Neuronal stem cell (in vitro differentiated cells): ENCODE measurements at regions not wholly inside any gene's neighbourhood (a gene's known extent, or its start where the extent isn't known, plus 50 kb on each side); places are given as distances from the start of the nearest gene placed in this dataset.

Source experiments
- DNase-seq: peaks from one replicate; pipeline ENCODE4 v3.0.0-alpha.2; 2013; ENCODE audit warnings: low spot score
- H2AFZ ChIP-seq: one replicate; pipeline ENCODE4 v1.6.1; 2013; ENCODE audit warnings: mild to moderate bottlenecking, low read length, inconsistent platforms
- H2AK5ac ChIP-seq: 2 replicates; pipeline ENCODE4 v1.6.1; 2013; ENCODE audit warnings: low read depth, mild to moderate bottlenecking, inconsistent platforms, low read length, moderate library complexity, mixed read lengths
- H2BK120ac ChIP-seq: 2 replicates; pipeline ENCODE4 v1.6.1; 2013; ENCODE audit warnings: low read depth, mild to moderate bottlenecking, inconsistent platforms, low read length, moderate library complexity, mixed read lengths
- H2BK12ac ChIP-seq: one replicate; pipeline ENCODE4 v1.6.1; 2013; ENCODE audit warnings: low read length, inconsistent platforms
- H2BK15ac ChIP-seq: 2 replicates; pipeline ENCODE4 v1.6.1; 2013; ENCODE audit warnings: mild to moderate bottlenecking, low read length, inconsistent platforms, mixed read lengths
- H2BK5ac ChIP-seq: one replicate; pipeline ENCODE4 v1.6.1; 2013; ENCODE audit warnings: inconsistent platforms, mild to moderate bottlenecking, low read length, moderate library complexity
- H3K14ac ChIP-seq: one replicate; pipeline ENCODE4 v1.6.1; 2013; ENCODE audit warnings: low read length, inconsistent platforms
- H3K18ac ChIP-seq: 2 replicates; pipeline ENCODE4 v1.6.1; 2013; ENCODE audit warnings: low read length, inconsistent platforms
- H3K23ac ChIP-seq: 2 replicates; pipeline ENCODE4 v1.6.1; 2013; ENCODE audit warnings: low read depth, mild to moderate bottlenecking, mixed read lengths, low read length, inconsistent platforms; ENCODE audit not compliant: poor library complexity
- H3K27ac ChIP-seq: replicated peaks from 3 replicates; pipeline ENCODE4 v1.5.1; 2013; ENCODE audit warnings: low read length, inconsistent platforms
- H3K27me3 ChIP-seq, 3 experiments: 2 replicates each; pipeline ENCODE4 v1.6.1; 2013; ENCODE audit warnings: low read length in 3 of 3, mild to moderate bottlenecking in 2 of 3, inconsistent platforms in 1 of 3, low read depth in 1 of 3, mixed read lengths in 1 of 3, moderate library complexity in 1 of 3; ENCODE audit not compliant: control insufficient read depth in 3 of 3, insufficient read depth in 3 of 3
- H3K36me3 ChIP-seq, 2 donors: replicated peaks in 1 of 2; 2 replicates each; pipeline ENCODE4 v1.6.1; 2013; ENCODE audit warnings: low read length in 2 of 2; ENCODE audit not compliant: control insufficient read depth in 2 of 2, insufficient read depth in 2 of 2
- H3K4ac ChIP-seq: 2 replicates; pipeline ENCODE4 v1.6.1; 2013; ENCODE audit warnings: inconsistent platforms, mild to moderate bottlenecking, low read length, moderate library complexity
- H3K4me1 ChIP-seq, 2 donors: 1 replicate in 1 of 2; 2 replicates in 1 of 2; pipeline ENCODE4 v1.6.1; 2013; ENCODE audit warnings: low read length in 2 of 2, low read depth in 1 of 2; ENCODE audit not compliant: control insufficient read depth in 2 of 2, insufficient read depth in 1 of 2
- H3K4me2 ChIP-seq: one replicate; pipeline ENCODE4 v1.6.1; 2013; ENCODE audit warnings: mild to moderate bottlenecking, low read length, inconsistent platforms; ENCODE audit not compliant: insufficient read depth, poor library complexity, severe bottlenecking
- H3K4me3 ChIP-seq, 2 donors: 2 replicates each; pipeline ENCODE4 v1.5.1; 2013; ENCODE audit warnings: low read length in 2 of 2, mild to moderate bottlenecking in 2 of 2, inconsistent platforms in 1 of 2, moderate library complexity in 1 of 2
- H3K79me1 ChIP-seq: one replicate; pipeline ENCODE4 v1.6.1; 2013; ENCODE audit warnings: low read depth, mild to moderate bottlenecking, inconsistent platforms, low read length, moderate library complexity
- H3K9ac ChIP-seq: one replicate; pipeline ENCODE4 v1.6.1; 2013; ENCODE audit warnings: mild to moderate bottlenecking, low read depth, low read length, inconsistent platforms; ENCODE audit not compliant: poor library complexity
- H3K9me3 ChIP-seq, 2 donors: replicated peaks in 1 of 2; 2 replicates each; pipeline versions ENCODE3 to v1.6.1; 2013; ENCODE audit warnings: low read length in 2 of 2, mild to moderate bottlenecking in 2 of 2, inconsistent platforms in 1 of 2, low read depth in 1 of 2, mixed read lengths in 1 of 2, moderate library complexity in 1 of 2; ENCODE audit not compliant: control insufficient read depth in 2 of 2, insufficient read depth in 1 of 2
- H4K8ac ChIP-seq: one replicate; pipeline ENCODE4 v1.6.1; 2013; ENCODE audit warnings: low read depth, mild to moderate bottlenecking, inconsistent platforms, low read length, moderate library complexity
- H4K91ac ChIP-seq: one replicate; pipeline ENCODE4 v1.6.1; 2013; ENCODE audit warnings: low read length, low read depth, mild to moderate bottlenecking, inconsistent platforms; ENCODE audit not compliant: poor library complexity
- WGBS, 2 donors: extraction: QIAGEN DNeasy Blood & Tissue Kit; methylation state at CpG; one replicate each; pipeline ENCODE4 v1.1.7; 2013; ENCODE audit warnings: missing lambda C conversion rate in 2 of 2, mixed read lengths in 1 of 2; ENCODE audit not compliant: insufficient read length in 2 of 2, insufficient replicate concordance in 1 of 2; ENCODE audit errors: extremely low coverage in 2 of 2; 5-methylcytosine and 5-hydroxymethylcytosine counted together

- H3K18ac ChIP-seq, result no peak overlapping the region
- no peak overlapping the region for H3K4me3 ChIP-seq
- no peak overlapping the region for H2BK12ac ChIP-seq
- H2BK15ac ChIP-seq, result no peak overlapping the region
- no peak overlapping the region for H3K27ac ChIP-seq
- H3K9me3 ChIP-seq, result no peaks in the 10 kb centered on the region
- no peak overlapping the region for H2AK5ac ChIP-seq
- H2BK120ac ChIP-seq, result no peak overlapping the region
- no peak overlapping the region for H2AFZ ChIP-seq
- no peak overlapping the region for H3K4me2 ChIP-seq
- no peaks in the 10 kb centered on the region for H3K4me1 ChIP-seq
- H3K9ac ChIP-seq, result no peak overlapping the region
- H2BK5ac ChIP-seq, result no peak overlapping the region
- no peaks in the 10 kb centered on the region for H3K27me3 ChIP-seq
- H3K14ac ChIP-seq, result no peak overlapping the region
- no CpG with 5 or more reads among the region's 2 CpGs for WGBS, 2 donors
- no peak overlapping the region for H3K4ac ChIP-seq
- no peaks in the 10 kb centered on the region for H3K36me3 ChIP-seq
- H4K91ac ChIP-seq, result no peak overlapping the region
- H3K79me1 ChIP-seq, result no peaks in the 10 kb centered on the region
- no peak overlapping the region for H4K8ac ChIP-seq
- DNase-seq, result no peak
- H3K23ac ChIP-seq, result no peak overlapping the region
These were observed 366.2 kb upstream of the MON1B start for GRCh38 chr16:76824791-76825190.

- Histone ChIP-seq H3K79me1 (no peaks in the 10 kb centered on the region), H4K91ac (no peak overlapping the region), H3K4me2 (no peak overlapping the region), H3K27me3 (no peaks in the 10 kb centered on the region), H3K18ac (no peak overlapping the region), H3K23ac (no peak overlapping the region), H4K8ac (no peak overlapping the region), H3K36me3 (no peaks in the 10 kb centered on the region), H3K14ac (no peak overlapping the region), H3K27ac (no peak overlapping the region), H2BK120ac (no peak overlapping the region), H2BK5ac (no peak overlapping the region), H2BK12ac (no peak overlapping the region), H3K4me3 (no peak overlapping the region), H3K9me3 (no peaks in the 10 kb centered on the region), H3K9ac (no peak overlapping the region), H3K4ac (no peak overlapping the region), H3K4me1 (no peaks in the 10 kb centered on the region), H2AK5ac (no peak overlapping the region), H2BK15ac (no peak overlapping the region), H2AFZ (no peak overlapping the region)
- no CpG with 5 or more reads among the region's 4 CpGs for WGBS, 2 donors
- DNase-seq, result no peak
These were observed 355.7 kb upstream of the MON1B start for GRCh38 chr16:76835339-76835738.

GRCh38 chr16:76835779-76836300, 355.1 kb upstream of the MON1B start:
- no peak overlapping the region for H3K4ac ChIP-seq
- no peak overlapping the region for H4K91ac ChIP-seq
- no peak for DNase-seq
- no peak overlapping the region for H2BK12ac ChIP-seq
- H3K27me3 ChIP-seq, result no peaks in the 10 kb centered on the region
- H2BK5ac ChIP-seq, result no peak overlapping the region
- H3K23ac ChIP-seq, result no peak overlapping the region
- H2AK5ac ChIP-seq, result no peak overlapping the region
- H2AFZ ChIP-seq, result no peak overlapping the region
- no peaks in the 10 kb centered on the region for H3K4me1 ChIP-seq
- no peak overlapping the region for H3K14ac ChIP-seq
- H3K18ac ChIP-seq, result no peak overlapping the region
- no peak overlapping the region for H4K8ac ChIP-seq
- WGBS, 2 donors, result no CpG with 5 or more reads among the region's 5 CpGs
- H3K4me2 ChIP-seq, result no peak overlapping the region
- H3K9me3 ChIP-seq, result no peaks in the 10 kb centered on the region
- no peak overlapping the region for H2BK120ac ChIP-seq
- no peak overlapping the region for H3K9ac ChIP-seq
- no peaks in the 10 kb centered on the region for H3K36me3 ChIP-seq
- no peaks in the 10 kb centered on the region for H3K79me1 ChIP-seq
- H3K27ac ChIP-seq, result no peak overlapping the region
- H2BK15ac ChIP-seq, result no peak overlapping the region
- no peak overlapping the region for H3K4me3 ChIP-seq

- Histone ChIP-seq H3K79me1 (no peaks in the 10 kb centered on the region), H3K23ac (no peak overlapping the region), H3K9me3 (no peaks in the 10 kb centered on the region), H3K36me3 (no peaks in the 10 kb centered on the region), H2BK120ac (no peak overlapping the region), H3K4me3 (no peak overlapping the region), H3K4ac (no peak overlapping the region), H3K9ac (no peak overlapping the region), H2BK15ac (no peak overlapping the region), H3K27ac (no peak overlapping the region), H3K14ac (no peak overlapping the region), H4K91ac (no peak overlapping the region), H3K18ac (no peak overlapping the region), H4K8ac (no peak overlapping the region), H2BK5ac (no peak overlapping the region), H3K4me1 (no peaks in the 10 kb centered on the region), H2AK5ac (no peak overlapping the region), H3K4me2 (no peak overlapping the region), H3K27me3 (no peaks in the 10 kb centered on the region), H2AFZ (no peak overlapping the region), H2BK12ac (no peak overlapping the region)
- no CpG with 5 or more reads among the region's 5 CpGs for WGBS, 2 donors
- DNase-seq, result no peak
These were observed 353.1 kb upstream of the MON1B start for GRCh38 chr16:76837872-76838271.
